22Rv1 (cell line): ENCODE measurements at regions not wholly inside any gene's neighbourhood (a gene's known extent, or its start where the extent isn't known, plus 50 kb on each side); places are given as distances from the start of the nearest gene placed in this dataset.

Source experiments
- ZFX ChIP-seq: fragments of 450-650 bp; IDR thresholded peaks from 2 replicates; pipeline ENCODE4 v1.6.1; 2017; ENCODE audit warnings: antibody characterized with exemption, borderline replicate concordance
- TF ChIP-seq, protein P1 (sequence below): fragments of 450-650 bp; IDR thresholded peaks from 2 replicates; pipeline ENCODE4 v1.5.1; 2017; ENCODE audit warnings: mild to moderate bottlenecking

DNA sequence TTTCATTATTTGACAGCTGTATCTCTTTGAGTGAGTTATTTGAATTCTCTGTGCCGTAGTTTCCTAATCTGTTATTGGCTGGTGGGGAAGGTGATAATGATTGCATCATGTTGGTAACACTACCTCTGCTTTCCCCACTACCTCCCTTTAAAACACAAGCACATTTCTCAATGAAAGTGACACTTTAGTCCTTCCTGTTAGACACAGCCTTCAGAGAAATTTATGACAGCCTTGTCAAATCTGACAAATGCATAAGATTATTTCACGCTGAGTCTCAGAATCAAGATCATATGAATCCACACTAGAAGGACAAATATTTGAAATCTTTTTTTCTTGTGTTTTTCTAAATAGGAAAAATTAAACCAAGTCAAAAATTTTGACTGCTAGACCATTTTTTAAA, 896.1 kb downstream of the CENPC start:
- TF ChIP-seq, protein P1, sequence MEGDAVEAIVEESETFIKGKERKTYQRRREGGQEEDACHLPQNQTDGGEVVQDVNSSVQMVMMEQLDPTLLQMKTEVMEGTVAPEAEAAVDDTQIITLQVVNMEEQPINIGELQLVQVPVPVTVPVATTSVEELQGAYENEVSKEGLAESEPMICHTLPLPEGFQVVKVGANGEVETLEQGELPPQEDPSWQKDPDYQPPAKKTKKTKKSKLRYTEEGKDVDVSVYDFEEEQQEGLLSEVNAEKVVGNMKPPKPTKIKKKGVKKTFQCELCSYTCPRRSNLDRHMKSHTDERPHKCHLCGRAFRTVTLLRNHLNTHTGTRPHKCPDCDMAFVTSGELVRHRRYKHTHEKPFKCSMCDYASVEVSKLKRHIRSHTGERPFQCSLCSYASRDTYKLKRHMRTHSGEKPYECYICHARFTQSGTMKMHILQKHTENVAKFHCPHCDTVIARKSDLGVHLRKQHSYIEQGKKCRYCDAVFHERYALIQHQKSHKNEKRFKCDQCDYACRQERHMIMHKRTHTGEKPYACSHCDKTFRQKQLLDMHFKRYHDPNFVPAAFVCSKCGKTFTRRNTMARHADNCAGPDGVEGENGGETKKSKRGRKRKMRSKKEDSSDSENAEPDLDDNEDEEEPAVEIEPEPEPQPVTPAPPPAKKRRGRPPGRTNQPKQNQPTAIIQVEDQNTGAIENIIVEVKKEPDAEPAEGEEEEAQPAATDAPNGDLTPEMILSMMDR = no peak
- no peak for TF ChIP-seq ZFX
